GM12878 (cell line): ENCODE measurements at regions not wholly inside any gene's neighbourhood (a gene's known extent, or its start where the extent isn't known, plus 50 kb on each side); places are given as distances from the start of the nearest gene placed in this dataset.

Experiments used
- CTCF ChIP-seq, 3 experiments: IDR thresholded peaks in 2 of 3; conservative IDR thresholded peaks in 1 of 3; 2 replicates each; pipeline ENCODE4 v1.5.1; 2011; ENCODE audit warnings: low read depth in 3 of 3, low read length in 3 of 3, mild to moderate bottlenecking in 3 of 3, control low read depth in 2 of 3, moderate library complexity in 2 of 3, inconsistent platforms in 1 of 3, mixed read lengths in 1 of 3; ENCODE audit not compliant: control insufficient read depth in 2 of 3, insufficient read depth in 1 of 3; ENCODE audit errors: extremely low read depth in 1 of 3
- JUNB ChIP-seq: IDR thresholded peaks from 2 replicates; pipeline ENCODE4 v1.6.1; 2016; ENCODE audit warnings: antibody characterized with exemption, mild to moderate bottlenecking
- POLR2AphosphoS5 ChIP-seq: IDR thresholded peaks from 2 replicates; pipeline ENCODE4 v1.6.1; 2011; ENCODE audit warnings: mild to moderate bottlenecking, low read length, inconsistent platforms
- RFX5 ChIP-seq: IDR thresholded peaks from 2 replicates; pipeline ENCODE4 v1.6.1; 2011; ENCODE audit warnings: low read depth, low read length, improper control_type of control experiment
- TF ChIP-seq, protein P1 (sequence below): IDR thresholded peaks from 2 replicates; pipeline ENCODE4 v1.6.1; 2012; ENCODE audit warnings: mild to moderate bottlenecking, low read depth, low read length

GRCh38 chr6:167769408-167770190 is 57.1 kb upstream of the AFDN start:
- TF ChIP-seq RFX5: no peak
- TF ChIP-seq CTCF (IDR thresholded peaks at IDR 0.05 in 2 of 3, conservative IDR thresholded peaks at IDR 0.05 in 1 of 3; ENCODE audit: control insufficient read depth in 2 of 3, extremely low read depth in 1 of 3, insufficient read depth in 1 of 3, low read depth in 3 of 3, low read length in 3 of 3): no peak
- TF ChIP-seq JUNB: no peak
- TF ChIP-seq, protein P1, sequence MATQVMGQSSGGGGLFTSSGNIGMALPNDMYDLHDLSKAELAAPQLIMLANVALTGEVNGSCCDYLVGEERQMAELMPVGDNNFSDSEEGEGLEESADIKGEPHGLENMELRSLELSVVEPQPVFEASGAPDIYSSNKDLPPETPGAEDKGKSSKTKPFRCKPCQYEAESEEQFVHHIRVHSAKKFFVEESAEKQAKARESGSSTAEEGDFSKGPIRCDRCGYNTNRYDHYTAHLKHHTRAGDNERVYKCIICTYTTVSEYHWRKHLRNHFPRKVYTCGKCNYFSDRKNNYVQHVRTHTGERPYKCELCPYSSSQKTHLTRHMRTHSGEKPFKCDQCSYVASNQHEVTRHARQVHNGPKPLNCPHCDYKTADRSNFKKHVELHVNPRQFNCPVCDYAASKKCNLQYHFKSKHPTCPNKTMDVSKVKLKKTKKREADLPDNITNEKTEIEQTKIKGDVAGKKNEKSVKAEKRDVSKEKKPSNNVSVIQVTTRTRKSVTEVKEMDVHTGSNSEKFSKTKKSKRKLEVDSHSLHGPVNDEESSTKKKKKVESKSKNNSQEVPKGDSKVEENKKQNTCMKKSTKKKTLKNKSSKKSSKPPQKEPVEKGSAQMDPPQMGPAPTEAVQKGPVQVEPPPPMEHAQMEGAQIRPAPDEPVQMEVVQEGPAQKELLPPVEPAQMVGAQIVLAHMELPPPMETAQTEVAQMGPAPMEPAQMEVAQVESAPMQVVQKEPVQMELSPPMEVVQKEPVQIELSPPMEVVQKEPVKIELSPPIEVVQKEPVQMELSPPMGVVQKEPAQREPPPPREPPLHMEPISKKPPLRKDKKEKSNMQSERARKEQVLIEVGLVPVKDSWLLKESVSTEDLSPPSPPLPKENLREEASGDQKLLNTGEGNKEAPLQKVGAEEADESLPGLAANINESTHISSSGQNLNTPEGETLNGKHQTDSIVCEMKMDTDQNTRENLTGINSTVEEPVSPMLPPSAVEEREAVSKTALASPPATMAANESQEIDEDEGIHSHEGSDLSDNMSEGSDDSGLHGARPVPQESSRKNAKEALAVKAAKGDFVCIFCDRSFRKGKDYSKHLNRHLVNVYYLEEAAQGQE: no peak
- no peak for TF ChIP-seq POLR2AphosphoS5
